Frontal cortex (tissue), 3 donors: ENCODE measurements at regions not wholly inside any gene's neighbourhood (a gene's known extent, or its start where the extent isn't known, plus 50 kb on each side); places are given as distances from the start of the nearest gene placed in this dataset.
A peak's percentile ranks its signal among the peaks of the same experiment; 100 is the strongest.
"Not testable (repeated sequence)": the region's sequence is repeated elsewhere in the genome, so short reads cannot be mapped to it uniquely, and the experiment has no call there.

Experiments used
- DNase-seq, 2 donors: peaks; one replicate each; pipeline ENCODE4 v3.0.0; 2012; ENCODE audit warnings: low spot score in 2 of 2
- FAIRE-seq: peaks from 2 replicates; lab custom pipeline; 2012; peaks lifted over from hg19 to GRCh38; lab: Jason Lieb, UNC
- donor health status: control.
- donor health status: control.
- donor health status: control.

DNA sequence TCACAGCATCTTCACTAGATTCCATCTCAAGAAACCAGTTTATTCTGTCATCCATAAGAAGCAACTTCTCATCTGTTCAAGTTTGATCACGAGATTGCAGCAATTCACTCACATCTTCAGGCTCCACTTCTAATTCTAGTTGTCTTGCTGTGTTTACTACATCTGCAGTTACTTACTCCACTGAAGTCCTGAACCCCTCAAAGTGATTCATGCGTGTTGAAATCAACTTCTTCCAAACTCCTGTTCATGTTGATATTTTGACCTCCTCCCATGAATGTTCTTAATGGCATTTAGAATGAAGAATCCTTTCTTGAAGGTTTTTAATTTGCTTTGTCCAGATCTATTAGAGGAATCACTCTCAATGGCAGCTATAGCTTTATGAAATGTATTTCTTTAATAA lies 287.6 kb upstream of the TBL1XR1 start:
- no peak for FAIRE-seq
- no peak for DNase-seq

DNA sequence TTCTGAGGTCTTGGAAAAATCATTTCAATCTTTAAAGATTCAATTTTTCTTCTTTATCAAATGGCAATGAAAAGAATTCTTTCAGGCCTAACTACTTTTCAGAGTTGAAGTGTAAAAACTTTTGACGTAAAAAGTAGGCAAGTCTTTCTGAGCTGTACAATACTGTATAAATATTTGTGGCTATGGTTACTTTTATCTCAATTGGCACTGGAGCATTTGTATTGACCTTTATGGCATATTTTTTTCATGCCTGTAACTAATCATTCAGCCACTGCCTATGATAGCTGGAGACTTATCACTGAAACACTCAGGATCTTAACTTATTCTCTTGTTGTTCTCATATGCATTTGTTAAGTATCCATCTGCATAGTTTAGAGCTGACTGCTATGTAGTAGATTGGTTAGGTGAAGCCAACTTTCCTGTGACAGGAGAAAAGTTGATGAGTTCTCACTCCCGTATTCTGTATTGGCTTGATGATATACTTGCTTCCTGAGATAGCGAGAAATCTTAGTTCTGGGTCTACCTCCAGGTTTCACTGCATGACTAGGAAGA lies 290.4 kb upstream of the TBL1XR1 start:
- FAIRE-seq (no peak), DNase-seq (no peak)

DNA sequence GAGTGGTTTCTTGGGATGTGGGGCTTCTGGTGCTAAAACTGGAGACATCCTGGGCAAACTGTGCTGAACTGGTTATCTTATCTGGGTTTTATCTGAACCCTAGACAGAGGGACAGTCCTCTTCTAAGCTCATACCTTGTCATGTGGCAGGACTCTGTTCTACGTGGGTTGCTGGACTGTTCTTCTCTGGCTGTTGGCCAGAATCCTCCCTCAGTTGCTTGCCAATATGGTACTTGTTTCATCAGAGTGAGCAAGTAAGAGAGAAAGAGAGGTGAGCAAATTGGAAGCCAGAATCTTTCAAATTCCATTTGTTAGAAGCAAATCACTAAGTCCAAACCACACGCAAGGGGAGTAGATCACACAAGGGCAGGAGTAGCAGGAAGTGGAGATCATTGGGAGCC lies 291.5 kb upstream of the TBL1XR1 start:
- no peak for DNase-seq
- FAIRE-seq, result no peak

DNA sequence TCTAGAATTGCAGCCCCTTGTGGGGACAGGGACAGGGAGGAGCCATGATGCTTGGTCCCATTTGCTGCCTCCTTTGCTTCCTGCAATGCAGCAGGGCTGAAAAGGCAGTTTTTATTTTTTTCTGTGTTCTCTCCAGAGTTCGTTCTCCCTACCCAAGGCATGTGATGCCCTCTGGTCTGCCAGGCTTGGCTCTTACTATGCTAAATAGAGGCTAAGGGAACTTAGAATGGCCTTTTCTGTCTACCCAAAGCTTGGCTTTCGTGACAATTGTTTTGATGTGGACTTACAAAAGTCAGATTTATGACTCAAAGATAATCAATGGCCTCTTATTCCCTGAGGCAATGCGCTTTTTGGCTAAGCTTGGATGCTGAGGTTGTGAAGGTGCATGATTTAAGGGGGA lies 293.3 kb upstream of the TBL1XR1 start:
- no peak for FAIRE-seq
- no peak for DNase-seq

DNA sequence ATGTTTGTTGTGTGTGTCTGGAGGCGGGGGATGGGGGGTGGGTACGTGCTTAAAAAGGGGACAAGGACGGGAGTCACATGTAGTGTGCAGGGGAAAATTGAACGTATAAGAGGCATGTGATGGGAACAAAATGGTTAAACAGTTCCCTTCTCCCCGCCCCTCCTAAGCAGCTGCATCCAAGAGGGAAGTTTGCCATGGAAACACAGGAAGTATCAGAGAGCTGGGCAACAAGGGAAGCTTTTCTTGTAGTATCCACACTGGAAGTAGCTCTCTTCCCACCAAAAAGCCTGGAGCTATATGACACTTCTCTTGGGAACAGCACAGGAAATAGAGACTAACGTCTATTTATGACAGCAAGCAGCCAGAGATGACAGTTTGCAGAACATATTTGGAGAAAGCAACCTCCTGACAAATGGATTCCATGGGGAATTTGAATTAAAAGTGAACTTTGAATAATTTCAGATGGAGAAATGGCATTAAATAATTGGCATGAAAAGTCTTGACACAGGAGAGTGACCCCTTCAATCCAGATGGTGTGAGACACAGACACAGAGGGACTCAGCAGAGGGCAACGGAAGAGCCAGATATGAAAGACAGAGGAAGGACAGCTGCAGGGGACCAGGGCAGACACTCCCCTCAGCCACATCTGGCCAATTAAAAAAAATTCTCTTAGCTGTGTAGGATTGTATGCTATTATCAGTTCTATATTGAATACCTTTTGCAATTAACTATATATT lies 294.2 kb upstream of the TBL1XR1 start:
- DNase-seq, result peak; percentile 28 to 37
- no peak for FAIRE-seq

DNA sequence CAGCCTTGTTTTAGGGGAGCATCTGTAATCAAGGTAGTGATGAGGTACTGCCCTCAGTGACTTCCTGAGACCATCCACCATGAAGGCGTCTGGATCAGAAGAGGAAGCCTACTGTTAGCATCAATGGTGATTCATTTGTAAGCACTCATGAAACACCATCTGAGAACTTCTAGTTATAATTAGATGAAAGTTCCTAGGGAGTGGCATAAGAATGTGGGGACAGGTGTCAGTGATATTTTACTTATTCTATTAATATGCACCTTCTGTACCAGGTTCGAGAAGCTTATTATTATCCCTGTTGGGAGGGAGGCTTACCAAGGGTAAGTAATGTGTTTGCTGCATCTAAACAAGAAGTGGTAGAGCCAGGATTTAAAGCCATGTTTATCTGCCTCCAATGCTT lies 295.8 kb upstream of the TBL1XR1 start:
- FAIRE-seq, result no peak

DNA sequence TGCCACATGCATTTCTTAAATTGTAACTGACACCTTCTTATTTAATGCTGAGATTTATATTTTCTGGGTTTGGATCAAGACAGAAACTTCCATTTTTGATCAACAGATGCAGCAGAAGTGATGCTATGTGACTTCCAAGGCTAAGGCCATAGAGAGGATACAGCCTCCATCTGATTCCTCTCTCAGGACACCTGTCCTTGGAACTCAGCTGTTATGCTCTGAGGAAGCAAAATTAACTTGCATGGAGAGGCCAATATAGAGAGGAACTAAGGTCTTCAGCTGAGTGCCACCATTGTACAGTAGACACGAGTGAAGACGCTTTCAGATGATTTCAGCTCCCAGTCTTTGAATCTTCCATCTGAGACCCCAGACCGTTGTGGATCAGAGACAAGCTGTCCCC lies 296.9 kb upstream of the TBL1XR1 start:
- FAIRE-seq (no peak), DNase-seq (no peak)

More for the DNA sequence above, 295.8 kb upstream of the TBL1XR1 start:
- no peak for DNase-seq

DNA sequence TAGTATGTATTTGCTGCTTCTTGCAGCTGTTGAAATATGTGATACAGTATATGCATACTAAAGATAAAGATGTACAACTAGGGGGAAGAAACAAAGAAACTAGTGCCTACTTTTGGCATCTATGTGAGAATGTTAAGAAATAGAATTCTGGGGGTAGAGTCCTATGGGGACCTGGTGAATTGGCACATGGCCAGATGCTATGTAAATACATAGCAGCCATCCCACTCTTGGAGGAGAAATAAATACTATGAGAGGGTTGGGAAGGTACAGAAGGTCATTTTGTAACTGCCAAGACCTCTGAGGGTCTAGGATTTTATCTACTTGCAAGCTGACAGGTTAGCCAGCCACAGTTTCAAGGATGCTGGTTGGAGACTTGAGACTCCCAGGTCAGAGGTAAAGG lies 298.3 kb upstream of the TBL1XR1 start:
- DNase-seq, result no peak
- no peak for FAIRE-seq

DNA sequence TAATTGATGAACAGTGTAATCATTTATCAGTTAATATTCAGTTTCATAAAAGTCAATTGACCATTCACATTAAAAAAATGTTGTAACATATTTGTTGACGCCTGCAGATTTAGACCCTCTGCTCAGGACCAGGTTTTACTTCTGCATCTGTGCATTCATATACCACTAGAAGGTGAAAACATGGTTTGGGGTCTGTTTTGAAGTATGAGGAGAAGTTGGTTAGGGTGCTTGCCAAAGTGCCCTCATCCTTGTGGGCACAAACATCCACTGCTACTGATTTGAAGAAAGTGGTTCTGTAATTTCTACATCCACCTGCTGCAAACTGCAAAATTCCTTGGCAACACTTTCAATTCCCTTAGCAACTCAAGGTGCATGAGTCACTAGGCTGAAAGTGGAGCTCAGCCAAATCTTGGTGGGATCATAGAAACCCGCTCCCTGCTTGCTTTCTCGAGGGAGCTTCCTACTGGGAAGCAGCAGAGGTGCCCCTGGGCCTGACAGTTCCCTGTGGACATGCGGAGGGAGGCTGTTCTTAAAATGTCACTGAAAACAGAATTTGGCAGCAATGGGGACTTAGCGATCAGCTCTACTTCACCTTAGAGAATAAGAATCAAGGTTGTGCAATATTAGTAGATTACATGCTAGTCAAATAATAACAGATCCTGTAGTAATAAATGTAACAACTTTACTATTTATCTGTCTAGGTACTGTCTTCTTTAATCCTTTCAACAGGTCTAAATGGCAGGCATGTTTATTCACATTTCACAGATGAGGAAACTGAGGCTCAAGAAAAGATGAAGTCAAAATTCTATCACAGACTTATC lies 301.0 kb upstream of the TBL1XR1 start:
- FAIRE-seq (no peak), DNase-seq (no peak)

DNA sequence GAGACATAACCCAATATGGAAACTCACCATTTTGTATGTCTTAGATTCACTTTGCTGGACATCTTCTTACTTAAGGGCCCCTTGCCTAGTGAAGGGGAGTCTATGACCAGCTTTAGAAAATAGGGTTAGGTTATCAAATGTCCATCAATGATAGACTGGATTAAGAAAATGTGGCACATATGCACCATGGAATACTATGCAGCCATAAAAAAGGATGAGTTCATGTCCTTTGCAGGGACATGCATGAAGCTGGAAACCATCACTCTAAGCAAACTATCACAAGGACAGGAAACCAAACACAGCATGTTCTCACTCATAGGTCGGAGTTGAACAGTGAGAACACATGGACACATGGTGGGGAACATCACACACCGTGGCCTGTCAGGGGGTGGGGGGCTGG lies 301.8 kb upstream of the TBL1XR1 start:
- DNase-seq, FAIRE-seq: not testable (repeated sequence)

DNA sequence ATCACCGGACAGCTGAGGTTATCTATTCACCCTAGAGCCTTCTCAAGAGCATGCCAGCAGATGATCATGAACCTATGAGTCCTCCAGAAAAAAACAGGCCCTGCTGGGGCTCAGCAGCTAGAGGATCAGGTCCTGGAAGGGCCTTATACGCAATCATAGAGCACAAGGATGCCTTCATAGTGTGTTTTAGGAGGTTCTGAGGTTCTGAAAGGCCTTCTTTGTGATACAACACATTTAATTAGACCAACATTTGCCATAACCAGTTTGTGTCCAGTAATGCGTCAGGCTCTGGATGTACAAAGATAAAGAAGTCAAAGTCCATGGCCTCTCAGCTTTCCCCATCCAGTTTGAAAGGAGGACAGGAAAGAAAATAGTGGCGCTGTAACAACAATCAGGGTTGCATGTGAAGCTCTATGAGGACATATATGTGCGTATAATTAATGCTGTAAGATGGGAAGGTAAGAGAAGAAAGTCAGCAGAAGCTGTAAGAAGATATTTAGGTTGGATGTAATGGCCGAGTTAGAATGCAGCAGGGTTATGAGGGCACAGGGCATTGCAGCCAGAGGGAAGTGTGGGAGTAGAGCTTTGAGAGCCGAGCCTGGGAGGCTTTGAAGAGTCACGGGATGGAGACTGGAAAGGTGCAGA lies 302.6 kb upstream of the TBL1XR1 start:
- FAIRE-seq, result no peak

DNA sequence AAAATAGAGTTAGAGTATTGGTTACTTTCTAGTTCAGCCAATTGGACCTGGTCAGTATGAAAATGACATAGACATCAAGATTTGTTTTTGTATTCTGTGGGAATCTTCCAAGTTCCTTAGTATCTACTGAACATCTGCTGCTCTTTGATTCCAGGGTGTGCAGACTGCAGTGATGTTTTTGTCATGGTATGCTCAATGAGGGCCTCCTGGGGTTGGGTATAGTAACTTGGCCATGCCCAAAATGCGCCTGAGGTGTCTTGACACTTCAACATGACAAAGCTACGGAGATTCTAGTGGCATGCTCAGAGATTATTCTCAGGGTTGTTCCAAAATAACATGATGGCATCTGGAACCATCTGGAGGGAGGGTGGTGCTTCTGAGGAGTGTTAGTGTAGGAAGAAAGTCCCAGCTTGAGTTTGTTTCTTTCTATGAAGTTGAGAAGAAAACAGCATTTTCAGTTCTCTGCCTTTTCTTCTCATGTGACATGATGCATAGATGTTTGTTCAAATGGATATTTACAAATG lies 313.5 kb upstream of the TBL1XR1 start:
- no peak for FAIRE-seq
- no peak for DNase-seq

More for the DNA sequence above, 302.6 kb upstream of the TBL1XR1 start:
- DNase-seq, result no peak

DNA sequence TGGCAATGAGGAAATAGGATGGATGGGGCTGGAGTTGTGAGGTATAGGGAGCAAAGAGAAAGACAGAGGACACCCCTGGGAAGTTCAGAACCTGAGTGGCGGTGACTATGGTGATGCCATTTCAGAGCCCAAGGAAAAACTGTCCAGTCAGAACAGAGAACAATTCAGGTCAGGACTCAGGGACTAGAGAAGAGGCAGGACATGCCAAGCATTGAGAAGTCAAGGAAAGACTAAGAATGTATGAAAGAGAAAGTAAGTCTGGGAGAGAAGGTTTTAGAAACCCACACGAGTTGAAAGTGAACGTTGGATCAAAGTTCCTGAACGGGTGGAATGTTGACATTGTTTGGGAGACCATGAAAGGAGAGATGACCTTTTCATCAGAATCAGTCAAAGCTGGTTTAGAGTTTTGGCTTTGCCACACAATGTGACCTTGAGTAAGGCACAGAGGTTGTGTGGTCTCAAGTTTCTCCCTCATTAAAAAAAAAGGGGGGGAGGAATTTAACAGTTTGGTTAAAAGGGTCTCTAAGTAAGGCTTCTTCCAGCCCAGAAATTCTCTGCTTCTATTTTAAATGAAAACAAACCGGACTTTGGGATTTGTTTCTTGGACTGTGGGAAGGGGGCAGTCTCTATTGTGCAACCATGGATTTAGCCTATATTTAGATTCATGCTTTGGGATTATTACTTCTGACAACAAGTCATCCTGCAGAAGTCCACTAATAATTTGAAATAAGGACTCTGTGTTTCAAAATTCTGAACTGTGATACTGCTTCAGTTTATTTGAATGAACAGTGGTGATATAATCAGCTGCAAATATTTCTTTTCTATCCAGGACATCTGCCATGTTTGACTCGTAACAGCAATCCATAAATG lies 315.9 kb upstream of the TBL1XR1 start:
- no peak for FAIRE-seq
- DNase-seq, result no peak

DNA sequence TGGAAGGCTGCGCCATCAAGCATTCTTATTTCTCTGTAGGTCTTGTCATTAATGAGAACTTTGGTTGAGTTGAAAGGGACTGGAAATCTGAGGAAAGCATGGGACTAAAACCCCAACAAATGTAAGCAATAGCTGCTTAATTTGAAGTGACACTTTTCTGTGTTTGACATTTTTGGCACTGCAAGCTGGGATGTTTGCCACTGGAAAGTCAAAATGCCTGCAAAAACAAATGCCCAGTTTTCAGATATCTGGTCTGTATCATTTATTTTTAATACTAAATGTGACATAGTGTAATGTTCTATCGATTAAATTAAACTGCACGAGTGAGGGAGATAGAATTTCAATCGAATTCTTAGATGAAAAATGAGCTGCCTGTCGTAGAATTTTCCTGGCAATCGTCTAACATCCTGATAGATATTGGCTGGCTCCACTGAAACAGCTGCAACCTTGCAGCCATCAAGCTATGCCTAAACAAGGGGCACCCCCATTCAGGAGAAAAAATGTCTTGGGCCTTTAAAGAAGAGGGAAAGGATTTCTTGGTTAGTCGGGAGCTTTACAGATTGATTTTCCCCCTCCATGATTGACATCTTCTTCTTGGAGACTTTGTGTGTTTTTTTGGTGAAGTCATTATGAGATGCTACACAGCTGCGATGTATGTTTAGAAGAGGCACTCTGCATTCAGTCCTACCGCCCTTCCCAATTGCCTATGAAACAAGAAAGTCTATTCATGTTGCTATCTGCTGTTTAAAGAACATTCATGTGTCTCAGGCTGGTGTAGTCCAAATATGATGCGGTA lies 316.7 kb upstream of the TBL1XR1 start:
- FAIRE-seq, result no peak
- DNase-seq, result no peak

DNA sequence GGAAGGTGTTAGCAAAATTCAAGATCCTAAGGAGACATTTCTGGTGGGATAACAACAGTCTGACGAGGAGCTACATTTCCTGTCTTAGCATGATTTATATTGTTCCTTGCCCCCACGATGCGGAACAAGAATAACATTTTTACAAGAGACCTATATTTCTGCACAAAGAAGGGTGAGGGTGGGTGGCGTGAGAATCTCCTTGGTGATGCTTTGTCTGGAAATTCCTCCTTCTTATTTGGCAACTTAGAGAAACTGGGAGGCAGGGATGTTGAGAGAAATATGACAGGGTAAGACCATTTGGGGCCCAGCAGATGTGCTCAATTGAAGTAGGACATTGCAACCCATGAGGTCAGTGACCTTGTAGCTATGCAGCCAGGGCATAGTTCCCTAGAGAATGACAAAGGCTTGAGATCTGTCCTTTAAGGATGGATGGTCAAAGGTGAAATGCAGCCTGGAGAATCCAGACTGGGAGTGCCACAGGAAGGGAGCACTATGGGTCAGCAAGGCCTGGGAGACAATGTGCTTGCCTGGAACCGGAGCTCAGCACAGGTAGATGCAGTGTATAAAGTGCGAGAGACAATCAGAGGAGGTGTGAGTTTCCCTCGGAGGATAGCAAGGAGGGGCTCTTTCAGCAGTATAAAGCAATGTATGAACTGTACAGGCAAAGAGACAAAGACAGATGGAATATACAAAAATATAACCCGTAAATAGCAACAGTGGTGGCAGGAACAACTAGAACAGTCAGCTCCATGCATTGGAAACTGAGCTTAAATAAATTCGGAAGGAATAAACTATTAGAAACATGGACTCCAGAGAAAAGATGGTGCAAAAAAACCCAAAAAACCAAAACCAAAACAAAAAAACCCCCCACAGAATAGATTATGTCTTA lies 317.6 kb upstream of the TBL1XR1 start:
- no peak for DNase-seq
- no peak for FAIRE-seq

DNA sequence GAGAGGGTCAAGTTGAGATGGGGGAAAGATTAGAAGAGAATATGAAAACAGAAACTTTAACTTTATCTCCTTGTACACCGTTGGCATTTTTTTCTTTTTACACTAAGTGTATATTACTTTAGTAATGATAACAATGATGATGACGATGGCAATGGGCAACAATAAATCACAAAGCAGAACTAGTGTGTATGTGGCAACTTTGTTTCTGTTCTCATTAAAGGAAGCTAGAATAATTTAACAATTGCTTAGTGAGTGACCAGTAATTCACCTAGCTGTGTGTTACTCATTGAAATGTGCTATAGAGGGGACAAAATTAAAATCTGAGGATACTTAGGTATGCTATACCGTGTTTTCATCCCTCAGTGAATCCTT lies 318.5 kb upstream of the TBL1XR1 start:
- FAIRE-seq (no peak), DNase-seq (no peak)

DNA sequence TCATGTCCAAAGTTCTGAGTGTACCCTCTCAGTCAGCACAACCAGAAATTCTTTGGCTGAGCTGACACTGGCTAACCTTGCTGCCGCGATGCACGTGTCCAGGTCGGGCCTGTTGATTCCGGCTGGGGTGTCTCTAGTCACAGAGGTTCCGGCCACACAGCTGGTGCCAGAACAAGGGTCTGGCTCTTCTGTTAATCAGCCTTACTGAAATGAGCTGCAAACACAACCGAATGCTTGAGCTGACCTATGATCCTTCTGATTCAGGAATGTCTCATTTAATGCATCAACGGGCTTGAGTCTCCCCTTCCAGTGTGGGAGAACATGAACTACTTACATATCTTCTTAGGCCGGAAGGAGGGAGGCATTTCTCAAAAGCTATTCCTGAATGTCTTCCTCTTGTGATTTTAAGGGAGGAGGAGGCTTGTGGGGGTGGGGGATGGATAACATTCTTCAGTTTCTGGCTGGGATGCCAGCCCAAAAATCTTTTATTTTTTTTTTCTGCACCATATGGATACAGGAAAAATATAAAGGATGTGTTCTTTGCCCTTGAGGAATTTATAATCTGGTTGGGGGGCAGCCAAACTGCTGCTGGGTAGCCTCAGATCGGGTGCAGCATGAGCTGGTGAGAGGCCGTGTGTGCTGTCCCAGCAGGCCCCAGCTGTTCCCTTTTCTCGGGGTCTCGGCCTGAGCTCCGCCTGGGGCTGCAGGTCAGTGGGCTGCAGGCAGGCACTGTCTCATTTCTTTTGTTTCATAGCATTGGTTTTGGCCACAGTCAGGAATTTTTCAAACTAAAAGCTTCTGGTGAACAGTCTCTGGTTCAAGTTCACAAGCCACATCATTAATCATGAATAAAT lies 319.1 kb upstream of the TBL1XR1 start:
- no peak for FAIRE-seq
- DNase-seq, result no peak
